BJ (cell line): ENCODE measurements at regions not wholly inside any gene's neighbourhood (a gene's known extent, or its start where the extent isn't known, plus 50 kb on each side); places are given as distances from the start of the nearest gene placed in this dataset.

ENCODE experiments used
- CTCF ChIA-PET: fragments of 350-600 bp; formaldehyde crosslinking; extraction: SDS; loops from one replicate; lab custom pipeline; 2021; ENCODE audit warnings: antibody characterized with exemption, inconsistent platforms; lab: Yijun Ruan, JAX
- POLR2A ChIA-PET: fragments of 300-600 bp; sonication (Branson Sonifier 250); formaldehyde crosslinking; extraction: SDS; loops from one replicate; lab custom pipeline; 2021; ENCODE audit warnings: antibody characterized with exemption; lab: Charles Lee
- DNase-seq: peaks from one replicate; pipeline ENCODE4 v3.0.0-alpha.2; 2011; ENCODE audit warnings: low read depth
- H3K27me3 ChIP-seq: 2 replicates; pipeline ENCODE4 v1.6.0; 2011; ENCODE audit warnings: low read length; ENCODE audit not compliant: control insufficient read depth, insufficient read depth
- H3K36me3 ChIP-seq: 2 replicates; pipeline ENCODE4 v1.5.1; 2011; ENCODE audit warnings: low read length; ENCODE audit not compliant: control insufficient read depth, insufficient read depth
- H3K4me3 ChIP-seq: 2 replicates; pipeline ENCODE4 v1.5.1; 2011; ENCODE audit warnings: low read depth, mild to moderate bottlenecking, control low read depth, low read length
- TF ChIP-seq, protein P1 (sequence below): IDR thresholded peaks from 2 replicates; pipeline ENCODE4 v1.5.1; 2011; ENCODE audit warnings: low read depth, mild to moderate bottlenecking, control low read depth, inconsistent platforms, low read length, moderate library complexity; ENCODE audit not compliant: insufficient read depth

- DNase-seq: no peak
- H3K27me3 ChIP-seq: no peaks in the 10 kb centered on the region
- H3K36me3 ChIP-seq: no peaks in the 10 kb centered on the region
- no peak overlapping the region for H3K4me3 ChIP-seq
- ChIA-PET CTCF (interaction anchor here (1.0 to 3.5 kb wide), 11 partner anchors 10 to 521 kb away, joined by 3 to 31 read pairs (median 5); no protein-coding TSS in a partner anchor), POLR2A (interaction anchor here (0.6 kb wide), 1 partner anchor 48 kb away, joined by 3 read pairs; no protein-coding TSS in a partner anchor)
- TF ChIP-seq, protein P1, sequence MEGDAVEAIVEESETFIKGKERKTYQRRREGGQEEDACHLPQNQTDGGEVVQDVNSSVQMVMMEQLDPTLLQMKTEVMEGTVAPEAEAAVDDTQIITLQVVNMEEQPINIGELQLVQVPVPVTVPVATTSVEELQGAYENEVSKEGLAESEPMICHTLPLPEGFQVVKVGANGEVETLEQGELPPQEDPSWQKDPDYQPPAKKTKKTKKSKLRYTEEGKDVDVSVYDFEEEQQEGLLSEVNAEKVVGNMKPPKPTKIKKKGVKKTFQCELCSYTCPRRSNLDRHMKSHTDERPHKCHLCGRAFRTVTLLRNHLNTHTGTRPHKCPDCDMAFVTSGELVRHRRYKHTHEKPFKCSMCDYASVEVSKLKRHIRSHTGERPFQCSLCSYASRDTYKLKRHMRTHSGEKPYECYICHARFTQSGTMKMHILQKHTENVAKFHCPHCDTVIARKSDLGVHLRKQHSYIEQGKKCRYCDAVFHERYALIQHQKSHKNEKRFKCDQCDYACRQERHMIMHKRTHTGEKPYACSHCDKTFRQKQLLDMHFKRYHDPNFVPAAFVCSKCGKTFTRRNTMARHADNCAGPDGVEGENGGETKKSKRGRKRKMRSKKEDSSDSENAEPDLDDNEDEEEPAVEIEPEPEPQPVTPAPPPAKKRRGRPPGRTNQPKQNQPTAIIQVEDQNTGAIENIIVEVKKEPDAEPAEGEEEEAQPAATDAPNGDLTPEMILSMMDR: no peak
Measured at GRCh38 chr4:140251571-140251970, 97.6 kb upstream of the MAML3 start.

DNA sequence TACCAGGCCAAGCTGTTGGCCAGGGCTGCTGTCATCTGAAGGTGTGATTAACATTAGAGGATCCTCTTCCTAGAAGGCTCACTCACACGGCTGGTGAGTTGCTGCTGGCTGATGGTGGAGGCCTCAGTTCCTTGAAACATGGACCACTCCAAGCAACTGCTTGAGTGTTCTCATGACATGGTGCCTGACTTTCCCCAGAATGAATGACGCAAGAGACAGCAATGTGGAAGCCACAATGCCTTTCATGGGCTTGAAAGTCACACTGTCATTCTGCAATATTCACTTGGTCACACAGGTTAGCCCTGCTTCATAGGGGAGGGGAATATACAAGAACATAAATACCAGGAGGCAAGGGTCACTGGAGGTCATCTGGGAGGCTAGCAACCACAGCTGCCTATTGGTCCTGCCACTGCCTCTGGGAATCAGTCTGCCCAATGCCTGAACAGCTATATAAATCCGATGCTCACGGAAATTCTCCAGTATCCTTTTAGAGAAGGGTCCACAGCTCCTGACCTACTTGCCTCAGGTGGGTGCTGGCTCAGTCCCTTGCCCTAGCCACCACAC lies 97.1 kb upstream of the MAML3 start:
- Histone ChIP-seq H3K36me3 (no peaks in the 10 kb centered on the region), H3K4me3 (no peak overlapping the region), H3K27me3 (no peaks in the 10 kb centered on the region)
- ChIA-PET CTCF (interaction anchor here (0.6 to 3.5 kb wide), 5 partner anchors 10 to 238 kb away, joined by 3 to 31 read pairs (median 4); no protein-coding TSS in a partner anchor), POLR2A (interaction anchor here (0.6 kb wide), 1 partner anchor 48 kb away, joined by 3 read pairs; no protein-coding TSS in a partner anchor)
- TF ChIP-seq, protein P1: no peak
- no peak for DNase-seq

GRCh38 chr4:140249351-140249750 lies 95.4 kb upstream of the MAML3 start:
- TF ChIP-seq, protein P1: no peak
- ChIA-PET POLR2A (no interaction called here), CTCF (interaction anchor here (0.9 kb wide), 1 partner anchor 93 kb away, joined by 3 read pairs; no protein-coding TSS in a partner anchor)
- no peaks in the 10 kb centered on the region for H3K27me3 ChIP-seq
- H3K36me3 ChIP-seq: no peaks in the 10 kb centered on the region
- DNase-seq: no peak
- no peak overlapping the region for H3K4me3 ChIP-seq

DNA sequence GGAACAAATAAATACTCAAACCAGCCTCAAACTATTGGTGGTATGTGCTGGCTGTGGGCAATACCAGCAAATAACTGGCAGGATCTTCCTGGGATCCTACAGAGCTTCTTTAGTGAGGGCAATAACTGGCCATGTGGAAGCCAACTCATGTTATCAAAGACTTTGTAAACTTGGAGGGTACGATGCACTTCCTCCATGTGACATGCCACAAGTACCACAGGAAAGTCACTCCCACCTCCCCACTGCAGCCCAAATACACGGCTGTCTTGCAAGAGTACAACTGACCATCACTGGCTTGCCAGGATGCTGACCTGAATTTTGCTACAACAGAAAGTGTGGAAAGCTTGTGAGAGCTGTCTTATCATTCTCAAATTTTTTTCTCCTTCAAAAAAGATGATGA lies 93.3 kb upstream of the MAML3 start:
- TF ChIP-seq, protein P1: no peak

DNA sequence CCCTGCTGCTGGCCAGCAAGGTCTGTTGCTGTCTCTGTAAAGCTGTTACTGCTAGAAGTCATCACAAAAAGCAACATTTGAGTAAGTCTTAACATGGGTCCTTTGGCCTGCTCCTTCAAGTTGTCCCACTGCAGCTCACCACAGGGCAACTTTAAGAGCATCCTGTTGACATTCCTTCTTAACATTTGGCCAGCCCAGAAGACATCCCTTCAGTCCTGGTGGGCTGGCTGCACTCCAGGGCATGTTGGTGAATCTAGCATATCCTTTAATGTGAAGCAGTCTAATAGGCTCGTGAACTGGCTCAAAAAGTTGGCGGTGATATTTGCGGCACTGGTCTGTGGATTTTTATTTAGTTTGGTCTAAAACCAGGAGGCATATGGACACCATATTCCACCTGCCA lies 92.2 kb upstream of the MAML3 start:
- H3K36me3 ChIP-seq: no peaks in the 10 kb centered on the region
- TF ChIP-seq, protein P1: no peak
- H3K27me3 ChIP-seq: no peaks in the 10 kb centered on the region
- POLR2A ChIA-PET: no interaction called here
- no peak overlapping the region for H3K4me3 ChIP-seq
- CTCF ChIA-PET: no interaction called here
- no peak for DNase-seq

More for the DNA sequence above, 93.3 kb upstream of the MAML3 start:
- H3K36me3 ChIP-seq: no peaks in the 10 kb centered on the region
- ChIA-PET CTCF (interaction anchor here (1.1 to 1.2 kb wide), 3 partner anchors 62 to 131 kb away, joined by 3 read pairs; partner anchors contain the start of gene MAML3), POLR2A (no interaction called here)
- H3K27me3 ChIP-seq: no peaks in the 10 kb centered on the region
- no peak overlapping the region for H3K4me3 ChIP-seq
- no peak for DNase-seq
